NCI-H146 treated with DMSO at 0.1 percent for 48 hours (cell line): ENCODE measurements at regions not wholly inside any gene's neighbourhood (a gene's known extent, or its start where the extent isn't known, plus 50 kb on each side); places are given as distances from the start of the nearest gene placed in this dataset.
"Not testable (repeated sequence)": the region's sequence is repeated elsewhere in the genome, so short reads cannot be mapped to it uniquely, and the experiment has no call there.

Experiments
- DNase-seq: peaks from one replicate; lab custom pipeline; 2025; ENCODE audit not compliant: unreplicated experiment; lab: John Stamatoyannopoulos, UW

DNA sequence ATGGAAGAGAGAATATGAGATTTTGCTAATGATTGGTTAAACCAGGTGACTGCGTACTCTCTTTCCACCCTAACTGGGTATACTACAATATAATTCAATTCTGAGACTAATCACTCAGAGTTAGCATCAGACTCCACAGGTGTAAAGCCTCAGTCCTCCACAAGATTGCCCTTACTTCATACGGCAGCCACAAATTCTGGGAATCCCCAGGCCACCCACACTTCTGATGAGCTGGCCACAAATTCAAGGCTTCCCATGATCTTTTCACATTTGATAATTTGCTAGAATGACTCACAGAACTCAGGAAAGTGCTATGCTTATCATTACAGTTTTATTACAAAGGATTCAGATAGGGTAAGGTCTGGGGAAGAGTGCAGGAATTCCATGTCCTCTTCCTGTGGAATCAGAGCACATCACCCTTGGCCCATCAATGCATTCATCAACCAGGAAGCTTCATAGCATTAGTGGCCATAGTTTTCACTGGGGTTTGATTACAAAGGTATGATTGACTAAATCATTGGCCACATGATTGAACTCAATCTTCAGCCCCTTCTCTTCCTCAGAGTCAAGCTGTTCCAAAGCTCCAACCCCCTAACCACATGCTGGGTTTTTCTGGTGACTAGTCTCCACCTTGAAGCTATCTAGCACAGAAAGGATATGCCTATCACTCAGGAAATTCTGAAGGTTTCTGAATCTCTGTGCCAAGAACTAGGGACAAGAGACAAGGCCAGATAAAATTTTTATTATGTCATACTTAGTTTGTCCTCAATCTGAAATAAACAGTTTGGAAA, 131.7 kb downstream of the HHIPL2 start:
- no peak for DNase-seq

DNA sequence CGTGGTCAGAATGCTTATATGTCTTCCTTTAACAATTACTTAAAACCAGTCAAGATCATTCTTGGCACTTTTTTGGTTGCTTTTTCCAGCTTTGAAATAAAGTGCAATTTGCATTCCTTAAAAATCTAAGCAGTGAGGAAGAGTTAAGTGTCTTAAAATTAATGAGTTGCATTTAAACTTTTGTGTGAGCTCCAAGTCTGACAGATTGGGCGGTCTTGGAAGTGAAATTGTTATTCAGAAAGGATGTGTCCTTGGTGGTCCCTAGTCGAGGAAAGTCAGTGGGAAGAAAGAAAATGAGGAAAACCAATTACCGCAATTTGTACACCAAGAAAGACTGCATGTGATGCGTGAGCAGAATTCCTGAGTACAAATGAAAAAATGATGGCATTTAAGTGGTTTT, 132.5 kb downstream of the HHIPL2 start:
- DNase-seq = no peak

DNA sequence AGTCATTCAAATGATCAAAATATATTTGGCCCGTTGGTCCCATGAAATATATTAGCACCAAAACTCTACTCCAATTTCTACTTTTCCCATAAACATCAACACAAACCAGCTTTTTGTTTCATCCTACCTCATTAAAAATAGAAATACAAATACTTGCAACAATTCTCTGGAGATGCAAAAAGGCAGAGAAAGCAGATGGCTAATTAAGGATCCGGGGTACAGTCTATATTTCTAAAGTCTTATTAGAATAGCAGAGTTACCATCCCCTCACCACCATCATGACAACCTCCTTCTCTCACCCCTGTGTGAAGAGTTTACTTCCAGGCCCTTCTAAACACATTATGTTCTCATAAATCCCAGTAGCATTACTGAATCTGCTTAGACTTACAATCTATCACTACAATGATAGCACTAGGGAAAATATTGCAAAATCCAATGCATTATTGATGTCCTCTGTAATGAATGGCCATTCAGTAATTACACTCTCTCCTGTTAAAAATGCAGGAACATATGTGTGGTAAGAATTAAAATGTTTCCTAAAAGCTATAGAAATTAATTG, 133.8 kb downstream of the HHIPL2 start:
- no peak for DNase-seq

- DNase-seq = no peak
These were observed 134.5 kb downstream of the HHIPL2 start for GRCh38 chr1:222413436-222413835.

DNA sequence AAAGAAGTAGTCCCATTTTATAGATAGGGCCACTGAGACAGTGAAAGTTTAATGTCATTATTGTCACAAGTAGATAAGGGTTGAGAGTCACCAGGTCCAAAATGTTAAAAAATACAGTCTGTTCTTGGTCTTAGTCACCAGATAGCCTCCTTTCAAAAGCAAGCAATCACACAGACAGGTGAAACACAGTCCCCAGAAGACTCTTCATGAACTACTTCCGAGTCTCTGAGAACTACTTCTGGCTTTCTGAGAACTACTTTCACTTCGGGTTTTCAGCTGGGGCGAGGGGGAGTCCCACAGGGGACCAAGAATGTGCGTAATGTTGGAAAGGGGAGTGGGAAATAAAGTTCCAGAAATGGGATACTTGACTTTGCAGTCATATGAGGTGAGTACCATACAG, 143.2 kb downstream of the HHIPL2 start:
- DNase-seq = no peak

DNA sequence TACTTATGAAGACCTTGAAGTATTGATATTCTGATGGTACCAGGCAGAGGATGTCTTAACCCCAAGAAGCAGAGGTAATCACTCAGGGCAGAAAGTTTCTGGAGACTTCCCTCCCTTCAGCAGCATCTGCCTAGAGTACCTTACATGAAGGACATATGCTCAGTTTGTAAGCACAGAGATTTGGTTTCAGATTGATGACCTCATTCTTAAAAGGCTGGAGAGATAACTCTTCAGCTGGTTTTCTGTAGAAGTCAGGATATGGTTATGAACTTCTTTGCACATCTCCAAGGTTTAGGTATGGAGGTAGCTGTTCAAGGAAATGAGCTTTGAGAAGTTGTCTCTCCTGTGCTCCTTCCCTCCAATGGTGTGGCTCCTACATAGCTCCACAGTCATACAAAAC, 148.7 kb downstream of the HHIPL2 start:
- no peak for DNase-seq

- DNase-seq = no peak
These were observed 153.7 kb downstream of the HHIPL2 start for GRCh38 chr1:222394224-222394623.

DNA sequence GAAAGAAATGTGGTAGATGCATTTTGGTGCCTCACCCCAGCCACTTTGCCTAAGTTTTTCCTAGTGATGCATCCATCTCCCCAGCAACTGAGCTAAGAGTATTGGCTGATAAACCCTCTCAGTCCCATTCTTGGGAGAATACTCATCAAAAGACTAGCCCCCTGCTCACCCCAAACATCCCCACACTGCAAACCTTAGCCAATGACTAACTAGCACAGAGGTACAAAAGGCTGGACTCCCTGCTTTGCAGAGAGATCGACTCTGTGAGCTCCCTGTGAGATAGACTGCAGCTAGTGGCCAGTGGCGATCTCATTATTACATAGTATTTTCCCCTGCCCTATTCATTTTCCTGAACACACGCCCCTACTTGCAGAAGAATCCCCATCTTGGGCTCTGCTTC, 155.3 kb downstream of the HHIPL2 start:
- DNase-seq = no peak

- DNase-seq = no peak
These were observed 157.7 kb downstream of the HHIPL2 start for GRCh38 chr1:222390181-222390580.

DNA sequence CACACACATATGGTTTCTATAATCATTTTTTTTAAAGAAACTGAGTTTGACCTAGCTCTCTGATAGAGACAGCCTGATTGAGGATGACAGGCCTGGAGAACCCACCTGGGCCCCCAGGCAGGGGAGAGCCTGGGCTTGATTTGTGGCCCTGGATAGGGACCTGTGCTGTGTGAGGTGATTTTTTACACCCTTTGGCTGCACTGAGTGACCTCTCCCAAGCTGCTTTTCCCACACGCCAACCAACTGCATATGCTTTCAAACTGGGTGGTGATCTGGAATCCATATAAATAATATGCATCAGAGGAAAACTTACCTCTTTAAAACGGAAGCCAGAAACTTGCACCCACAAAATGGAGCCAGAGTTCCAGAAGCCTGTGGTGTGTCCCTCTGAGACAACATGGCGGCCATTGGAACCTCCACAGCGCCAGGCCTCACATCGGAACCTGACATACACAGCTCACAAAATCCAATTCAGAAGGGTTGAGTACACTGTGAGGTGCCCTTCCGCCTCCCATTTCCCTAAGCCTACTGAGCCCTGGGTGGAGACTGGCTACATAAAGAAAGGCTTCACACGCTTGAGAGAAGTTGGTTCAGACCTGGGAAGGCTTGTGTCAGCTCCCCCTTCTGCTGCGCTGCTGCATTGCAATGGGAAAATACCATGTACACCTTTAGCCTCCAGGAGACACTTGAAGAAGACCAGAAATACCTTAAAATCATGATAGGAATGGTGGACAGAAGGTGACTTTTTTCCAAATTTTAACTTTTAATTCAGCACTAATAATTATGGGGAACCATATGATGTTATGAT, 160.7 kb downstream of the HHIPL2 start:
- peak; percentile 4 for DNase-seq

GRCh38 chr1:222385955-222386354, 161.9 kb downstream of the HHIPL2 start:
- no peak for DNase-seq

- no peak for DNase-seq
These were observed 162.6 kb downstream of the HHIPL2 start for GRCh38 chr1:222385262-222385661.

GRCh38 chr1:222384531-222384930, 163.4 kb downstream of the HHIPL2 start:
- DNase-seq = no peak

DNA sequence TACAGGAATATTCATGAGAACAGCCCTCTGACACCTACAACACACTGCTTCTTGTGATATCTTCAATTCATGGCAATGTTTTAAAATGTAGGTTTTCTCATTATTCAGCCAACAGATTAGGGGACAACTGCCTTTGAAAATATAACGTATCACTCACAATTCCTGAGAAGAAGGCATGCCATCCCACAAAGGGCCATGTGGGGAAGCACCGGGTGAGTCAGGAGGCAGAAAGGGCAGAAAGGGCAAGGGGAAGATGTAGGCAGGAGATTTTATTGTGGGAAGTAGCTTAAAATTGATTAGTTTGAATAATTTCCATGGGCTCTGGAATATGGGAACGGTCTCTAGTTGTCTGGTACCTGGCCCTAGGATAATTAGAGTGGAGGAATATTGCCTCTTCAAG, 165.7 kb downstream of the HHIPL2 start:
- DNase-seq = no peak

DNA sequence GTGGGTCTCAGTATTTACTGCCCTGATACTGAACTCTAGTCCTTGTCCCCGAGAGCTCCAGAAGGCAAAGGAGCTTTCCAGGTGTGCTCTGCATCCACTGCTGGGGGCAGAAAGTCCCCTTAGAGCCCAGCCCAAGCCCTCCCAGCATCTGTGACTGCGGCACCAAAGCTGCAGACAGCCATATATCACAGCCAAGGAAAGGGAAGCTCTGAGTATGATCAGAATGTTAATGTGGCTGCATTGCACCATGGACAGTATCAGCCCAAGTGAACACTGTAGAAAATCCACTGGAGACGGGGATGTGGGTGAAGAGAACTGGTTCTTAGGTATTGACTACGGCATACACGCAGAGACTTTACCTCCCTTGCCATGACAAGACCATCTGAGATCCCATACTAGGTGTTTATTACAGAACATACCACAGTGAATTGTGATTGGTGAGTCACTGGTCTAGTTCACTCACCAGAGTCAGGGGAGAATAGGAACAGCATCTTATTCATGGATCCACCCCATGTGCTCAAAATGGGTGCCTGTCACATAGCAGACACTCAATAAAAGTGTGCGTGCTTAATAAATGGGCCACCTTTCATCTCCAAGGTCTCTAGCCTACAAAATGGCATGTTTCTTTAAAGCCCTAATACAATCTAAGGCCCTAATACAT, 170.3 kb downstream of the HHIPL2 start:
- no peak for DNase-seq

DNA sequence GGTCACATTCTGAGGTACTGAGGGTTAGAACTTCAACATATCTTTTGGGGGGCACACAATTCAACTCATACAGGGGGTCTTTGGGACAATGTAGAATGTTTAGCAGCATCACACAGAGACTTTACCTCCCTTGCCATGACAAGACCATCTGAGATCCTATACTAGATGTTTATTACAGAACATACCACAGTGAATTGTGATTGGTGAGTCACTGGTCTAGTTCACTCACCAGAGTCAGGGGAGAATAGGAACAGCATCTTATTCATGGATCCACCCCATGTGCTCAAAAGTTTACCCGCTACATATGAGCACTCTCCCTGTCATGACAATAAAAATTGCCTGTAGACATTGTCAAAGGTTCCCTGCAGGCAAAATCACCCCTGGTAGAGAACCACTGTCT, 171.1 kb downstream of the HHIPL2 start:
- not testable (repeated sequence) for DNase-seq

GRCh38 chr1:222375701-222376100, 172.2 kb downstream of the HHIPL2 start:
- DNase-seq = no peak

GRCh38 chr1:222373831-222374602, 173.9 kb downstream of the HHIPL2 start:
- DNase-seq = no peak

DNA sequence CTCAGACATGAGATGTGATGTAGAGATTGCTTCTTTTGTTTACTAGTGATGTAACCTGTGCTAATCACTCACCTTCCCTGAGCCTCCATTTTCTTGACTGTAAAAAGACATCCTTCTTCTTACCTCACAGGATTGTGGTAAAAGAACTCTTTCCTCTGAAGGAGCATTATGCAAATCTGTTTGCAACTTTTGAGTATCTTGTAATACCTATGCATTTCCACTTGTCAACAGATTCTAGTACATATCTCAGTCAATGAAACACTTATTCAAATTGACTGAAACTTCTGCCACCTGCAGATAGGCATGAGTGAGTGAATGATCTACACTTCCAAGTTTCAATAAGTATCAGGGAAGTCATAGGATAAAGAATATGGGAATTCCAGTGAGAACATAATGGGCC, 174.7 kb downstream of the HHIPL2 start:
- no peak for DNase-seq

- no peak for DNase-seq
These were observed 175.7 kb downstream of the HHIPL2 start for GRCh38 chr1:222372221-222372620.
